HCT116 (cell line): ENCODE measurements at regions not wholly inside any gene's neighbourhood (a gene's known extent, or its start where the extent isn't known, plus 50 kb on each side); places are given as distances from the start of the nearest gene placed in this dataset.
"Not testable (repeated sequence)": the region's sequence is repeated elsewhere in the genome, so short reads cannot be mapped to it uniquely, and the experiment has no call there.

ENCODE experiments used
- ATAC-seq: fragments of 200-7000 bp; cut with Tn5 transposase; 2 replicates; pipeline ENCODE4 v1.9.1; 2020; ENCODE audit warnings: mild to moderate bottlenecking, moderate library complexity
- BruUV-seq: library from RNA; stranded (reverse); fragments of 400-500 nt; replicated peaks from 2 replicates; lab custom pipeline; 2021; lab: Mats Ljungman, UMichigan
- CTCF ChIA-PET: fragments of 300-600 bp; sonication (Branson Sonifier 250); formaldehyde crosslinking; loops from one replicate; lab custom pipeline; 2021; ENCODE audit warnings: antibody characterized with exemption; lab: Charles Lee
- POLR2A ChIA-PET: fragments of 300-600, 350-600 bp; sonication (Branson Sonifier 250); formaldehyde crosslinking; loops from one replicate; lab custom pipeline; 2021; ENCODE audit warnings: antibody characterized with exemption; lab: Charles Lee
- RAD21 ChIA-PET, 2 experiments: fragments of 300-600 bp; sonication (Branson Sonifier 250); formaldehyde crosslinking; loops; one replicate each; lab custom pipeline; 2023; ENCODE audit warnings: low total read pairs in 2 of 2; ENCODE audit not compliant: uncharacterized antibody in 2 of 2, unreplicated experiment in 2 of 2, low non-redundant PET in 1 of 2; lab: Charles Lee
- DNase-seq: peaks from one replicate; pipeline ENCODE4 v3.0.0-alpha.2; 2010; ENCODE audit warnings: low read depth, low spot score
- H2AFZ ChIP-seq: fragments of 200-600 bp; shearing (Covaris generic), sonication (generic); 2 replicates; pipeline ENCODE4 v1.6.1; 2017; ENCODE audit warnings: low read depth, mixed run types, mixed read lengths, antibody characterized with exemption, low read length; ENCODE audit not compliant: poor library complexity, severe bottlenecking
- H3K27ac ChIP-seq: 2 replicates; pipeline ENCODE4 v1.5.1; 2012; ENCODE audit warnings: low read depth, low read length
- H3K27me3 ChIP-seq: fragments of 200-600 bp; sonication (generic); 2 replicates; pipeline ENCODE4 v1.6.1; 2016; ENCODE audit warnings: mixed run types, low read length, mixed read lengths; ENCODE audit not compliant: insufficient read depth
- H3K36me3 ChIP-seq, 2 experiments: fragments of 200-500 bp in 1 of 2; fragments of 200-600 bp in 1 of 2; sonication (Bioruptor generic) in 1 of 2; sonication (generic) in 1 of 2; 2 replicates each; pipeline versions ENCODE4 v1.5.1 to v1.6.1; 2014 to 2016; ENCODE audit warnings: low read length in 2 of 2, inconsistent platforms in 1 of 2, mixed read lengths in 1 of 2, mixed run types in 1 of 2; ENCODE audit not compliant: insufficient read depth in 2 of 2, control insufficient read depth in 1 of 2
- H3K4me1 ChIP-seq, 2 experiments: fragments of 200-600 bp in 1 of 2; sonication (generic) in 1 of 2; 2 replicates each; pipeline versions ENCODE4 v1.5.1 to v1.6.1; 2012 to 2017; ENCODE audit warnings: low read length in 2 of 2, inconsistent platforms in 1 of 2, mild to moderate bottlenecking in 1 of 2, mixed read lengths in 1 of 2, mixed run types in 1 of 2, moderate library complexity in 1 of 2; ENCODE audit not compliant: insufficient read depth in 2 of 2, control insufficient read depth in 1 of 2
- H3K4me2 ChIP-seq: fragments of 200-600 bp; sonication (generic); 2 replicates; pipeline ENCODE4 v1.6.1; 2017; ENCODE audit warnings: mixed run types, low read length, mixed read lengths
- H3K4me3 ChIP-seq, 2 experiments: fragments of 200-600 bp in 1 of 2; sonication (generic) in 1 of 2; replicated peaks in 1 of 2; 2 replicates each; pipeline ENCODE4 v1.5.1; 2011 to 2016; ENCODE audit warnings: low read length in 2 of 2, control low read depth in 1 of 2, low read depth in 1 of 2, mild to moderate bottlenecking in 1 of 2, mixed read lengths in 1 of 2, mixed run types in 1 of 2
- H3K79me2 ChIP-seq: fragments of 200-600 bp; sonication (generic); 2 replicates; pipeline ENCODE4 v1.6.1; 2017; ENCODE audit warnings: mild to moderate bottlenecking, mixed run types, low read length, moderate library complexity, mixed read lengths; ENCODE audit not compliant: insufficient read depth
- H3K9ac ChIP-seq: fragments of 200-600 bp; sonication (generic); 2 replicates; pipeline ENCODE4 v1.6.1; 2016; ENCODE audit warnings: low read length, mixed read lengths
- H3K9me2 ChIP-seq: fragments of 200-600 bp; sonication (generic), shearing (Covaris generic); 2 replicates; pipeline ENCODE4 v1.6.1; 2017; ENCODE audit warnings: mixed run types, mild to moderate bottlenecking, moderate library complexity; ENCODE audit not compliant: insufficient read depth
- H3K9me3 ChIP-seq, 2 experiments: fragments of 200-500 bp in 1 of 2; fragments of 200-600 bp in 1 of 2; sonication (Bioruptor generic) in 1 of 2; sonication (generic) in 1 of 2; 2 replicates each; pipeline ENCODE4 v1.6.1; 2014 to 2017; ENCODE audit warnings: low read length in 2 of 2, mixed read lengths in 2 of 2, inconsistent platforms in 1 of 2, low read depth in 1 of 2, mild to moderate bottlenecking in 1 of 2, mixed run types in 1 of 2, moderate library complexity in 1 of 2; ENCODE audit not compliant: control insufficient read depth in 1 of 2, insufficient read depth in 1 of 2
- H4K20me1 ChIP-seq: fragments of 200-600 bp; sonication (generic), shearing (Covaris generic); 2 replicates; pipeline ENCODE4 v1.6.1; 2017; ENCODE audit warnings: mixed run types, mild to moderate bottlenecking, moderate library complexity; ENCODE audit not compliant: insufficient read depth
- CBX3 ChIP-seq: IDR thresholded peaks from 2 replicates; pipeline ENCODE4 v1.6.1; 2012; ENCODE audit warnings: low read depth
- CEBPB ChIP-seq: IDR thresholded peaks from 2 replicates; pipeline ENCODE4 v1.6.1; 2012; ENCODE audit warnings: low read depth
- ELF1 ChIP-seq: IDR thresholded peaks from 2 replicates; pipeline ENCODE4 v1.6.1; 2012; ENCODE audit warnings: low read depth, borderline replicate concordance
- EZH2 ChIP-seq: fragments of 200-600 bp; sonication (generic); IDR thresholded peaks from 2 replicates; pipeline ENCODE4 v1.6.1; 2017; ENCODE audit warnings: antibody characterized with exemption, mixed run types
- JUND ChIP-seq: IDR thresholded peaks from 2 replicates; pipeline ENCODE4 v1.6.1; 2012
- RAD21 ChIP-seq: IDR thresholded peaks from 2 replicates; pipeline ENCODE4 v1.6.1; 2012; ENCODE audit warnings: low read depth, mild to moderate bottlenecking
- SIN3A ChIP-seq: IDR thresholded peaks from 2 replicates; pipeline ENCODE4 v1.6.1; 2012; ENCODE audit warnings: low read depth
- SP1 ChIP-seq: IDR thresholded peaks from 2 replicates; pipeline ENCODE4 v1.6.1; 2012; ENCODE audit warnings: low read depth
- SRF ChIP-seq: IDR thresholded peaks from 2 replicates; pipeline ENCODE4 v1.6.1; 2012; ENCODE audit warnings: low read depth
- TCF7L2 ChIP-seq: IDR thresholded peaks from 2 replicates; pipeline ENCODE4 v1.7.0; 2011; ENCODE audit warnings: borderline replicate concordance, inconsistent platforms; ENCODE audit not compliant: insufficient read depth, insufficient read length; ENCODE audit errors: extremely low read depth
- YY1 ChIP-seq: IDR thresholded peaks from 2 replicates; pipeline ENCODE4 v1.6.1; 2011; ENCODE audit warnings: low read length, low read depth, moderate library complexity, mild to moderate bottlenecking; ENCODE audit not compliant: insufficient replicate concordance; ENCODE audit errors: extremely low read depth
- ZBTB33 ChIP-seq: IDR thresholded peaks from 2 replicates; pipeline ENCODE4 v1.6.1; 2011; ENCODE audit warnings: mild to moderate bottlenecking, low read length, moderate library complexity; ENCODE audit not compliant: insufficient replicate concordance; ENCODE audit errors: extremely low read depth
- ZFX ChIP-seq: fragments of 450-650 bp; IDR thresholded peaks from 2 replicates; pipeline ENCODE4 v1.6.1; 2017
- ZNF274 ChIP-seq: fragments of 200-500 bp; sonication (Bioruptor generic); IDR thresholded peaks from 2 replicates; pipeline ENCODE4 v1.6.1; 2014; ENCODE audit warnings: mild to moderate bottlenecking, low read depth, low read length, inconsistent platforms
- intact Hi-C: fragments of 100-400 bp; cut with micrococcal nuclease; formaldehyde crosslinking; loops from 2 replicates; pipeline ENCODE4 v1.10.0; 2022
- TF ChIP-seq, protein P1 (sequence below): IDR thresholded peaks from 2 replicates; pipeline ENCODE4 v1.6.1; 2012; ENCODE audit warnings: low read depth
- TF ChIP-seq, protein P2 (sequence below): IDR thresholded peaks from 2 replicates; pipeline ENCODE4 v1.6.1; 2012

DNA sequence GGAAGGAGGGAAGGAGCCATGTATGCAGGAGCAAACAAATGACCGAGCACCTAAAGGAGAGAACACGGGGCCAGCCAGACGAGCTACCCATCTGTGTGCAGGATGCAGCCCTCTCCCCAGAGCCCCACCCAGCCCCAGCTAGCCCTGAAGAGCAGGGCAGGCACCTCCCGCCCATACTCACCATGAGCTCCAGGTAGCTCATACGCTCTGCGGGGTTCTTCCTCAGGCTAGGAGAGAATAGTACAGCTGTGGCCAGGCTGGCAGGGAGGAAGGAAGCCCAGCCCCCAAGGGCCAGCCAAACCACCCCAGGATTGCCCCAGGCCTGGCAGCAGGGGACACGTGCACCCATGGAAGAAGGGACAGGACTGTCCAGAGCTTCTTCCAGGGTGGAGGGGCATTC lies 81.9 kb downstream of the KCNJ18 start:
- no peaks in the 10 kb centered on the region for H3K79me2 ChIP-seq
- no peak overlapping the region for H3K4me2 ChIP-seq
- no peak overlapping the region for H3K27ac ChIP-seq
- no peak overlapping the region for H2AFZ ChIP-seq
- no peaks in the 10 kb centered on the region for H4K20me1 ChIP-seq
- intact Hi-C loops: no loop called here
- RAD21 ChIA-PET: no interaction called here
- CTCF ChIA-PET: no interaction called here
- no peaks in the 10 kb centered on the region; a peak in 1 of 4 replicates for H3K4me1 ChIP-seq
- no TSS peak for BruUV-seq
- TF ChIP-seq CEBPB (no peak), RAD21 (no peak), EZH2 (no peak), ZFX (no peak), JUND (no peak), CBX3 (no peak), ELF1 (no peak), ZBTB33 (no peak), TCF7L2 (no peak), ZNF274 (no peak), SIN3A (no peak), SP1 (no peak), SRF (no peak), YY1 (no peak)
- TF ChIP-seq, protein P1, sequence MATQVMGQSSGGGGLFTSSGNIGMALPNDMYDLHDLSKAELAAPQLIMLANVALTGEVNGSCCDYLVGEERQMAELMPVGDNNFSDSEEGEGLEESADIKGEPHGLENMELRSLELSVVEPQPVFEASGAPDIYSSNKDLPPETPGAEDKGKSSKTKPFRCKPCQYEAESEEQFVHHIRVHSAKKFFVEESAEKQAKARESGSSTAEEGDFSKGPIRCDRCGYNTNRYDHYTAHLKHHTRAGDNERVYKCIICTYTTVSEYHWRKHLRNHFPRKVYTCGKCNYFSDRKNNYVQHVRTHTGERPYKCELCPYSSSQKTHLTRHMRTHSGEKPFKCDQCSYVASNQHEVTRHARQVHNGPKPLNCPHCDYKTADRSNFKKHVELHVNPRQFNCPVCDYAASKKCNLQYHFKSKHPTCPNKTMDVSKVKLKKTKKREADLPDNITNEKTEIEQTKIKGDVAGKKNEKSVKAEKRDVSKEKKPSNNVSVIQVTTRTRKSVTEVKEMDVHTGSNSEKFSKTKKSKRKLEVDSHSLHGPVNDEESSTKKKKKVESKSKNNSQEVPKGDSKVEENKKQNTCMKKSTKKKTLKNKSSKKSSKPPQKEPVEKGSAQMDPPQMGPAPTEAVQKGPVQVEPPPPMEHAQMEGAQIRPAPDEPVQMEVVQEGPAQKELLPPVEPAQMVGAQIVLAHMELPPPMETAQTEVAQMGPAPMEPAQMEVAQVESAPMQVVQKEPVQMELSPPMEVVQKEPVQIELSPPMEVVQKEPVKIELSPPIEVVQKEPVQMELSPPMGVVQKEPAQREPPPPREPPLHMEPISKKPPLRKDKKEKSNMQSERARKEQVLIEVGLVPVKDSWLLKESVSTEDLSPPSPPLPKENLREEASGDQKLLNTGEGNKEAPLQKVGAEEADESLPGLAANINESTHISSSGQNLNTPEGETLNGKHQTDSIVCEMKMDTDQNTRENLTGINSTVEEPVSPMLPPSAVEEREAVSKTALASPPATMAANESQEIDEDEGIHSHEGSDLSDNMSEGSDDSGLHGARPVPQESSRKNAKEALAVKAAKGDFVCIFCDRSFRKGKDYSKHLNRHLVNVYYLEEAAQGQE: no peak
- TF ChIP-seq, protein P2, sequence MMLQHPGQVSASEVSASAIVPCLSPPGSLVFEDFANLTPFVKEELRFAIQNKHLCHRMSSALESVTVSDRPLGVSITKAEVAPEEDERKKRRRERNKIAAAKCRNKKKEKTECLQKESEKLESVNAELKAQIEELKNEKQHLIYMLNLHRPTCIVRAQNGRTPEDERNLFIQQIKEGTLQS: no peak
- no peaks in the 10 kb centered on the region for H3K36me3 ChIP-seq
- H3K4me3 ChIP-seq: no peak overlapping the region
- POLR2A ChIA-PET: no interaction called here
- ATAC-seq: no peak
- H3K27me3 ChIP-seq: no peaks in the 10 kb centered on the region
- H3K9me2 ChIP-seq: no peaks in the 10 kb centered on the region
- H3K9ac ChIP-seq: no peak overlapping the region
- H3K9me3 ChIP-seq: no peaks in the 10 kb centered on the region
- no peak for DNase-seq

- H3K9me3 ChIP-seq, POLR2A ChIA-PET, H4K20me1 ChIP-seq, DNase-seq, H3K9me2 ChIP-seq, H3K79me2 ChIP-seq, H3K4me1 ChIP-seq, H3K4me2 ChIP-seq, BruUV-seq, H2AFZ ChIP-seq, H3K4me3 ChIP-seq, CTCF ChIA-PET, ATAC-seq, H3K9ac ChIP-seq, intact Hi-C loops, H3K27ac ChIP-seq, H3K36me3 ChIP-seq, H3K27me3 ChIP-seq, RAD21 ChIA-PET: not testable (repeated sequence)
These were observed 83.2 kb downstream of the KCNJ18 start for GRCh38 chr17:21775566-21775965.
